NCI-H2029 (cell line): ENCODE measurements at regions not wholly inside any gene's neighbourhood (a gene's known extent, or its start where the extent isn't known, plus 50 kb on each side); places are given as distances from the start of the nearest gene placed in this dataset.

ENCODE experiments used
- DNase-seq: peaks from one replicate; lab custom pipeline; 2025; lab: John Stamatoyannopoulos, UW

- DNase-seq, result no peak
Measured at GRCh38 chr1:224486801-224487583, 52.4 kb upstream of the WDR26 start.

- no peak for DNase-seq
Measured at GRCh38 chr1:224488806-224489499, 54.4 kb upstream of the WDR26 start.

DNA sequence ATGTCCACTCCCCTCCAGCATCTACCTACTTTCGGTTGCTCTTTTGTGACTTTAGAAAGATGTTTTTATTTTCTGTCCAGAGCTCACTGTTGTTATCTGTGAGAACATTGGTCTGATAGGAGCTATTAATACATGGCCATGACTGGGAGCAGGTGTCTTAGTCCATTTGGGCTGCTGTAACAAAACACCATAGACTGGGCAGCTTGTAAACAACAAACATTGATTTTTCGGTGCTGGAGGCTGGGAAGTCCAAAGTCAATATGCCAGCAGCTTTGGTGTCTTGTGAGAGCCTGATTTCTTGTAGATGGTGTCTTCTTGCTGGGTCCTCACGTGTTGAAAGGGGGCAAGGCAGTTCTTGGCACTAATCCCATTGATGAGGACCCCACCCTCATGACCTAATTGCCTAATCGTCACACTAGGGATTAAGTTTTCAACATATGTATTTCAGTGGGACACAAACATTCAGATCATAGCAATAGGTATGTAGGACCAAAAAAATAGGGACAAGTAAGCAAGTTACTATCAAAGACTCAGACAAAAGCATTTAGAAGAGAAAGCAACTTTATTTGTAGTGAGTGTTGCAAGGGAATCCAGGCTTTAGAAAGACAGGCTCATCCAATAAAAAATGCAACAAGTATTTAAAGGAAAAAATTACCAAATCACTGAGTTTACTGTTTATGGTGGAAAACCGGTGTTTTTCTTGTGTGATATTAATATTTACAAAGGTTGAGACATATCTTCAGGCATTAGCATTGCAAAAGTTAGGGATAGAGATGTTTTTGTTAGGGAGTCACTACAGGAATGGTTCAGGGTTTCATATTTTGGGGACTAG lies 55.2 kb upstream of the WDR26 start:
- DNase-seq, result no peak

GRCh38 chr1:224490549-224491537 lies 56.2 kb upstream of the WDR26 start:
- DNase-seq, result no peak

DNA sequence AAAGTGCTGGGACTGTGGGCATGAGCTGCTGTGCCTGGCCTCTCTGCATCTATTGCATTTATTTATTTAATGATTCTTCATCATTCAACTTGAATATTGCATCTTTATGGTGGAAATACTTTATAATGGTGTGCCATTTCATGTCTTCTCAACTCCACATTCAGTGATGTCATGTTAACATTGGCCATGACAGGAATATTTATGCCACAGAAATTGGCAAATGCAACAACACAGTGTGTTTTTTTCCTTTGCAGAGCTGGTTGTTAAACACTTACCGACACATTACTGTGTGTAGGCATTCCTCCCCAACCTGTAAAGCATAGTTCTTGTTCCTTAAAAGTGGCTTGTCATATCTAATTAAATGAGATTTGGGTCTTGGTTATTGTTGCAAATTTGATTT lies 57.4 kb upstream of the WDR26 start:
- DNase-seq, result no peak

DNA sequence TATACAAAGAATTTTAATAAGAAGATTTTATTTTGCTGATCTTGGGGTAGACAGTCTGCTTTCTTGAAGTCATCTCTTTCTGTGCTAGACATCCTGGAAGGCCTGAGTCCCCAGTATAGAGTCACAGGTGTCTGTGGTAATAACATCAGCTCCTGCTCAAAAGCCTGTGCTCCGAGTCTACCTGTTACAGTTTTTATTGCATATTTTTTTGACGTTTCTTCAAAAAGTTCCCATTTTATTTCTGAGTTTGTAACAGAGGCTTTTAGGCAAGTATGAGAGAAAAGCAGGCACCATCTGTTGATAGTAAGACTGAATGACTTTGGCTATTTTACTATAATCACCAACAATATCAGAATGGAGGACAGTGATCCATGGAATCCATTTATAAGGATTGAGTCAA lies 58.0 kb upstream of the WDR26 start:
- DNase-seq, result no peak

DNA sequence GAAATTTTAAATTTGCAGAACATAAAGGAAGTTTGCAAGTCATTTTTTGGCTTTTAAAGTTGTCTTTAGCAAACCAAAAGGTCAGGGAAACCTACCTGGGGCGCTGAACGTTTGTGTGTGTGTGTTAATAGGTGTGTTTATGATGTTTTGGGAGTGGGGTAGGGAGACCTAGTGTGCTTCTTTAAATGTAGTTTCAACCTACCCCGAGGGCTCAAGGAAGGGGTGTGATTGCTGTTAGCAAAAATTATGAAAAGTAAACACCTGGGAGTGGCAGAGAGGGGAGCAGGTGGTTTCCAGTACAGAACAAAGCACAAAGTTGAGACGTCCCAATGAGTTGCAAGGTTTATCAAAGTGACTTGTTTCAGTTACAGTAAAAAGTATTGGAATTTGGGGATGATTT lies 58.7 kb upstream of the WDR26 start:
- no peak for DNase-seq

DNA sequence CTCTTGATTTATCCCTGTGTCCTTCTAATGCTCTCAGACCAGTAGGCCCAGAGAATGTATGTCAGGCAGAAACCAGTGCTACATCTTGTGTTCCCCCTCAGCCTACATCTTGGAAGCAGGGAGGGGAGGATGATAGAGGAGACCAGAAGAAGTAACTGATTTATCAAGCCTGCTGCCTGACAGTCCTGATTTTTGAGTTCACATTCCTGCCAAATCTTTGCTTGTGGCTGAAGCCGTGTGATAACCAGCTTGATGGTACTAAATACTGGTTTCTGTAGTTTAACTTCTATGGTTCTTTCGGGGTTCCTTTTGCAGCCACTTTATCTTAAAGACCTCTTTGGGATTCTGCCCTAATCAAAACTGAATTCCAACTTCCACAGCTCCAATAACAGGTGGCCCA lies 59.7 kb upstream of the WDR26 start:
- DNase-seq, result no peak

GRCh38 chr1:224495866-224496265 lies 61.3 kb upstream of the WDR26 start:
- DNase-seq, result no peak

DNA sequence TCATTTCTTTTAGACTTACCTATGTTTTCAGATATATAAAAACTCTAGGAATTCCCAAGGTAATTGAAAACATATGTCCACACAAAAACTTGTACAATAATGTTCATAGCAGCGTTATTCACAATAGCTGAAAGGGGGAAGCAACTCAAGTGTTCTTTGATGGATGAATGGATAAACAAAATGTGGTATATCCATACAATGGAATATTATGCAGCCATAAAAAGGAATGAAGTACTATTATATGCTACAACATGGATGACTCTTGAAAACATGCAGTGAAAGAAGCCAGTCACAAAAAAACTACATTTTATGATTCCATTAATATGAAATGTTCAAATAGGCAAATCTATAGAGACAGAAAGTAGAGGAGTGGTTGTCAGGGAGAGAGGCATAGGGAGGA lies 62.2 kb upstream of the WDR26 start:
- no peak for DNase-seq

DNA sequence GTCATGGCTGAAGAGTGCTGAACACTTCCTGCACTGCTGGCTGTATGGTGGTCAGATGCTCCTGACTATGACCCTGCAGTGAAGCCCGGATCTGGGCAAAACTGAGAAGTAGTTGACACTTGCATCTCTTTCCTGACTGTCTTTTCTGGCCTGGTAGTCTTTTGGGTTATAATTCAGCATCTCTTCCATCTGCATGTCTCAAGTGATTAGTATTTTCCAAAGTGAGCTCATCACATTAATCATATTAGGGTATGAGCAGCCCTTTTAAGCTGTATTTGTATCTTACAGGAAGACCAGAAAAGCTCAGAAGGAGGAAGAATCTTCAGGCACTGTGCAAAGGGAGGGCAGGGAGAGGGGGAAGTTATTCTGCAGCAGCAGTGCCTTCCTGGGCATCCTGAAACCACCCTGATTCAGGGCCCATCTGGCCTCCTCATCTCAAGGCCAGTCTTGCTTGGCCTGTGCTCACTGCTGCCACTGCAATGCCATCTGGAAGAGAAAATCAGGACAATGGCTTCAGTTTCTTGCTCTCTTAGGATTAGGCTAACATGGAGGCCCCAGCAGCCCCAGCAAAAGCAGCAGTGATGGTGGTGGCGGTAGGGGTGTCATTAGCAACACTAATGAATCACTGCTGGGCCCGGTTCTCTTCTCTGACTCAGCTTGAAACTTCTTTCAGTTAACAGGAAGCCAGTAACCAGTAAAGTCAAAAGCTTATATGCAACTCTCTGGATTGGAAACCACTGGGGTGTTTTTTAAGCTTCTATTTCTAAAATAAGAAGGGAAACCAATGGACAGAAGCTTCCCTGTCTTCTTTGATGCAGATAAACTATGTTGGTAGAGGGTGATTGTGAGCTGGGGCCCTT lies 63.3 kb upstream of the WDR26 start:
- DNase-seq, result no peak

- DNase-seq, result no peak
Measured at GRCh38 chr1:224498574-224499170, 64.1 kb upstream of the WDR26 start.

- no peak for DNase-seq
Measured at GRCh38 chr1:224499204-224499603, 64.6 kb upstream of the WDR26 start.

GRCh38 chr1:224500796-224501195 lies 66.2 kb upstream of the WDR26 start:
- no peak for DNase-seq

GRCh38 chr1:224501836-224502235 lies 67.2 kb upstream of the WDR26 start:
- DNase-seq, result no peak

GRCh38 chr1:224502459-224503160 lies 68.0 kb upstream of the WDR26 start:
- peak; percentile 52 for DNase-seq

GRCh38 chr1:224503161-224504118 lies 68.8 kb upstream of the WDR26 start:
- peak; percentile 90 for DNase-seq

GRCh38 chr1:224504297-224505041 lies 69.9 kb upstream of the WDR26 start:
- DNase-seq, result no peak
